HG03378 (cell line): ENCODE measurements at regions not wholly inside any gene's neighbourhood (a gene's known extent, or its start where the extent isn't known, plus 50 kb on each side); places are given as distances from the start of the nearest gene placed in this dataset.

ENCODE experiments used
- ATAC-seq: cut with Tn5 transposase; IDR thresholded peaks from one replicate; pipeline ENCODE4 v1.9.1; 2021; ENCODE audit warnings: mild to moderate bottlenecking, moderate library complexity; ENCODE audit not compliant: unreplicated experiment

DNA sequence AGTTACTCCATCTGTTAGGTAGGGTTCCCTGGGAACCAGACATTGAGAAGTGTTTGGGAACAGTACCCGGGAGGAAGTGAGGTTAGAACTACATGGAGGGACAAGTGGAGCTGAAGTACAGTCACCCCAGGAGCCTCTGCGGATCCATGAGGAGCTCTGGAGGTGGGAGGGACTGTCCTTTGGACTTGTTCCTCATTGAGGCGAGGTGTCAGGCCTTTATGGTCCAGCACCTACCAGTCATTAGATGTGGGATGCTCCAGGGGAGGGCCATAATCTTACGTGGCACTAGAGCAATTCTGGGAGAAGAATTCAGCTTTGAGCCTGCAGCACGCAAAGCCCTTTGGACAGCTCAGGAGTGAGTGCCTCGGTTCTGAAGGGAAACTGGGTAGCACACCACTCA, 142.8 kb downstream of the DACT1 start:
- no peak for ATAC-seq

DNA sequence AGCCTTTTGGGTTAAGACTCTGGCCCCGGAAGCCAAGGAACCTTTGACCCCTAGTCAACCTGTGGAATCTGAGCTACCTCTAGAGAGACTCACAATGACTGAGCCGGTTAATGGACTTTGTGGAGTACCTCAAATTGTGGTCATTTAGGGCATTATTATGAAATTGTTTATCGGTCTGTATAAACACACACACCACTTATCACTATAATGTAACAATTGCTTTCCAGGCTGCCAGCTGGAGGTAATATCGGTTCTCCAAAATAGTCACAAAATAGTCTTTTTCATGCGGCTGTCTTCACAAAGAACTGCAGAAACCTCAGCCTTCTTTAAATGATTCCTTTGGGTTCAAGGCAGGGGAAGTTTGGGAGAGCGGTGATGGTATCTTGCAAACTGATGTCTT, 144.2 kb downstream of the DACT1 start:
- no peak for ATAC-seq

DNA sequence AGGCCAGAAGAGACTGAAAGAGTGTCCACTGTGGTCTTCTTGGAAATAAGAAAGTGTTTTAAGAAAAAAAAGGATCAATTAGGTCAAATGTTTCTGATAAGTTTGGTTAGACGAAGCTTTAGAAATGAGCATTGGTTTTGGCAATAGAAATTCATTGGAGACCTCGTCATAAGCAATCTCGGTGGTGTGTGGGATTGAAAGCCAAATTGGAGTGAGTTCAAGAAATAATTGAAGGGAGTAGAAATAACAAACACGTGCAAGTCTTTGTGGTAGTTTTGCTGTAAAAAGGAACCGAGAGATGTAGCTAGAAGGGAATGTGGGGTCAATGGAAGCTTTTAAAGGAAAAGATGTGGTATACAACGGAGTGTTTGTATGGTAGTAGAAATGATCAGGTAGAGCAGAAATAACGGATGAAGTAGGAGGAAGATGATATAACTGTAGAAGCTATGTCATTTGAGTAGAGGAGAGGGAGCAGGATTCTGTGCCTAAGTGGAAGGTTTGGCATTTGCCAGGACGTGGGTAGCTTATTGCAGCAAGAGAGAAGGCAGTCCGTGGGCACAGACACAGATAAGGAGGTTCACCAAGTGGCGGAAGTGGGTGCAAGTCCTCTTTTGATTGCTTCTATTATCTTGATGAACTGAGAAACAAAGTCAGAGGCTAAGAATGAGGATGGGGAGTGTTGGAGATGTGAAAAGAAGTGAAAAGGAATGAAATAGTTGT, 146.2 kb downstream of the DACT1 start:
- ATAC-seq = no peak

DNA sequence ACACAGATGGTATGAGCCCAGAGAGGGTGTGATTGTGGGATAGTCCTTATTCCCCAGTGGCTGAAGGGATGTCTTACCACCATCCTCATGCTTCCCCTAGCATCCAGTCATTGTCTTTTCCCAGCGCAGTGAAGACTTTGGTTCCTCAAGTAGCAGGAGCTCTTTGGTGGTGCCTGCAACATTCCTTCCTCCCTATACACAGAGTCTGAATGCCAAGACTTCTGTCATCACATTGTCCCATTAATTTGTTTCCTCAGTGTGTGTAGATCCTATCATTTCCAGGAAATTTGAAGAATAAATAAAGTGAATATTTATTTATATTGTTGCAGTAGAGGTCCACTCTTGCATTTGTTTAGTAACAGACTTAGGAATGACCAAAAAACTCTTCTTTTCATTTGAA, 147.2 kb downstream of the DACT1 start:
- no peak for ATAC-seq

DNA sequence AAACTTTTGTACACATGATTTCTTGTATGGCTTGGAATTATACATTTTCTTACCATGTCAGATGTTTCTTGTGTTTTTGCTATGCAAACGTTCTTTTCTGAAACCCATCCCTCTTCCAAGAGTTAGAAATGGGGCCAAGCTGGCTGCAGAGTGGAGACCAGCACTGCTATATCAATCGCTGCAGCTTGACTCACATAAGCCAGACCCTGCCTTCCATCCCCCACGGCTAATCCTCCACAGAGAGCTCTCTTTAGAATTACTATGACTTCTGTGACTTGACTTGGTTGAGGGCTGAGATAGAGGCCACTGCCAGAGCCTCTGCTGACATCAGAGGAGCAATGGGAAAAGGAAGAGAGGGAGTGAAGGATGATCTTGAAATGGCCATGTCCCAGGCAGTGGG, 147.9 kb downstream of the DACT1 start:
- no peak for ATAC-seq

DNA sequence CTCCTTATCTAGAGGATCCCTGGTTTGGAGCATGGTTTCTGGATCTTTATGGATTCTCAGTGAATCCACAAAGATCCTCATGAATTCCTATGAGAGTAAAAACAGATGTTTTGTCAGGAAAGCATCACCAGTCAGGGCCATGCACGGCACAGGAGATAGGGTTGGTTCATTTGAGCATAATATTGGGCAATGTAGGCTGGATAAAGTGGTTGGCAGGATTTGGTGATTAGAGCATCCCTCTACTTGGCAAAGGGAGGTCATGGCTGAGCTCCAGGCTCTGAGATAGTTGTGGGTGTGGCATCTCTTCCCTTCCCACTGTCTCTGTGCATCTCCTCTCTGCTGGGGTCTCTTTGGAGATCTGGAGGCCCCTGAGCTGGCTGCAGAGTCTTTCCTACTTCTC, 149.8 kb downstream of the DACT1 start:
- ATAC-seq = no peak

DNA sequence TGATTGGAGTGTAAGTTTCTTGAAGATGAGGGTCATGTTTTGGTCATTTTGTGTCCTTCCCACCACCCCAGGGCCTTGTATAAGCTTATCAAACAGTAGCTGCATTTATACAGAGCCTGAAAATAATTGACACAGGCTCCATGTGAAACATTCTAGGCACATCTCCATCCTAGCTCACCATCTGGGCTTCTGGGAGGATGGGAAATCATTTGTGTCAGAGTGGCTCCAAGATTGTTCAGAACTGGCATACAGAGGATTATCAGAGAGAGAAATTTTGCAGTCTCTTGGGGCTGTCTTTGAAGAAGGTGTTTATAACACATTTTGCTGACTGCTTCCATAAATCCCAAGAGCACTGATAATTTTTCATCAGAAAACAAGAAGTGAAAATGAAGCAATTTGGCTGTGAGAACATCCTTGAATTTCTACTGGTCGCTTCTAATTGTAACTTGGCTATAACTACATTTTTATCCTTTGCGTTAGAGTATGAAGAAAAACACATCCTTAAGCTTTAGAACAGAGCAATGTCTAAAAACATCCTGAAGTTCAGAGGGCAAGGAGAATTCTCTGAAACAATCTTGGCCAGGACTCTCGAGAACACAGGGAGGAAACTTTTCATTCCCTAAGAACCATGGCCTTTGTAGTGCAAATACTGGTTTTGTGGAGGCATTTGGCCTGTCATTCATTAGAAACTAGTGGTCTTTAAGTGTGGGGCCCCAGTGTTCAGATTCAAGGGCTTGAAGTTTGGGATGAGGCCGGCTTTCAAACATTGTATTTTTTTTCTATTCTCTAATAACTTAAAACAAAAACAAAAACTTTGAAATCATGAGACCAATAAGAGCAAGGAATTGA, 151.1 kb downstream of the DACT1 start:
- no peak for ATAC-seq

DNA sequence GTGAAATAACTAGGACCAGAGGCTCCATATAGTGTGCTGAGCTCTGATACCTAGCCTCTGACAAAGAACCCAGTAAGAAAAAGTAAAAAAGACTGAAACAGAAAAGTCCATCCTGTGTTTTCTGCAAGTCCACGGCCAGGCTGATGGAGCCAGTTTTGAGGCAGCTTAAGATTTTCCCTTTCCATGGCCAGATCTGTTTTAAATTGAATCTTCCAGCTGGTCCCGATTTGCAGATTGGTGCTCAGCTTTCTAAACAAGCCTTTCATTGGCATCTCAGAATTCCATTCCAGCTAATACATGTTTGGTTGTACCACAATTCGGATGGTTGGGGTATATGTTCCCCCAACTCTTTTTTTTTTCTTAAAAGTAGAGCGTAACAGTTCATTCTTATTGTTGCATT, 152.0 kb downstream of the DACT1 start:
- no peak for ATAC-seq

DNA sequence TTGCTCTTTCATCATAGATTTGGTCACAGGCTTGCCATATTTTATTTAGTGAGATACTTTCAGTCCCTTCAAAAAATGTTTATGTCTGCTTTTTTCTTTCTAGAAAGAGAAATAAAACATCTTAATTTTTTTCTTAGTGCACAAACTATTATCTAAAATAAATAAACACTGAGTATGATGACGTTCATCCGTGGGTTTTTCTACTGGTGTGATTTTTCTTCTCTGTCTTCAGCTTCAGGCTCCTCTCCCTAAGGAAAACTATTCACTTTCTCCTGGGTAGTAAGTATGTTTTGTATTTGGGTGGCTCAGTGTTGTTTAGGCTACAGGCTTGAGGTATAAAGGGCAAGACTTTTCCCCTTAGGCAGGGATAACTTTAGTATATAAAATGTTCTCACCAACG, 154.7 kb downstream of the DACT1 start:
- ATAC-seq = no peak

DNA sequence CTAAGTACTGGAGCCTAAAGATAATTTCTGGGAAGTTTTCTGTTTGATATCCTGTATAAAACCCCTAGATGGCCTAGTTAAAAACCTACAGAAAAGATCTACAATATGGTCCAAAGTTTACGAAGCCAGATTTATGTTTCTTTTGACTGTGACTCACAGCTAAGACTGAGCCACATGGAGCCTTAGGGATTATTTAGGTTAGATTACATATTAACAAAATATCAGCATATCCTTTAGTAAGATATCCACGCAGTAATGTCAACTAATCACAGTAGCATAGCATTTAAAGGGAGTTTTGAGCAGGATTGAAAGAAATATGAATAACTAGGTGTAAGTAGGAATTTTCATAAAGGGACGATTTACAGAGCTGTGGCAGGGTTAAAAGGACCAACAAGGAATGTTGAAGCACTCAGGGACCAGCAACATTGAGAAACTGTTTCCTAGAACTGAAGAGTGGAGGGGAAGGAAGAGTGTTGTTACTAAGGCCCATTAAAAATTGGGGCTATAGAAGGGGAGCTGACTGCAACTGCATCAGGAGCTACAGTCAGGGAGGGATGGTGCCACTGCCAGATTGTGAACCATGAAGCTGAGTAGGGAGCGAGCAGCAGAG, 155.5 kb downstream of the DACT1 start:
- ATAC-seq = no peak

DNA sequence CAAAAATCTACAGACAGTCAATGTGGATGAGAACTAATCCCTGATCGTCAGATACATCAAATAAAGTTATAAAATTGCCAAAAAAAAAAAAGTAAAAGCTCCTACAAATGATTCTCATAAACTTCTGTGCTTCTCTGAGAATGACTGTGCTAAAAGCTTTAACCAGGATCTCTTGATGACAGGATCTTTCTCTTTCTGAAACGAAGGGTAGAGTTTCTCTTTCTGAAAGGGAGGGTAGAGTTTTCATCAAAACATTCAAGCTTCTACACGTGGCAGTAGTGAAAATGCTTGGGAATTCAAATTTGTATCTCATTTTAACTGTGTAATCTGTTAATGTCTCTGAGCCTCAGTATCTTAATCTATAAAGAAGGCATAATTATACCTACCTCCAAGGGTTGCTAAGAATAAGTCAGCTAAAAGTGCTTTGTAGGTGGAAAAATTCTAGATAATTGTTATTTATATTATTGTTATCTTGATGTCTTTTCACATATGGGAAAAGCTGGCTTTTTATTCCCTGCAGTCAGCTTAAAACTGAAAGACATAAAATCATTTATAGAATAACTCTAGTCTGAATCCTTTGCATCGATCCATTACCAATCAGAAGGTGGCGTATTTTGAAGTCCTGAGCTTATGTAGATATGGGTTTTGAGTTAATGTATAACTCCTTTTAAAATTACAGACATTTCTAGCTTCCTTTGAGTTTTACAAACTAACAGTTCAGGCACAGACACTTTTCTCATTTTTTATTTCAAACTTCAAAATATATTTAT, 157.4 kb downstream of the DACT1 start:
- no peak for ATAC-seq

DNA sequence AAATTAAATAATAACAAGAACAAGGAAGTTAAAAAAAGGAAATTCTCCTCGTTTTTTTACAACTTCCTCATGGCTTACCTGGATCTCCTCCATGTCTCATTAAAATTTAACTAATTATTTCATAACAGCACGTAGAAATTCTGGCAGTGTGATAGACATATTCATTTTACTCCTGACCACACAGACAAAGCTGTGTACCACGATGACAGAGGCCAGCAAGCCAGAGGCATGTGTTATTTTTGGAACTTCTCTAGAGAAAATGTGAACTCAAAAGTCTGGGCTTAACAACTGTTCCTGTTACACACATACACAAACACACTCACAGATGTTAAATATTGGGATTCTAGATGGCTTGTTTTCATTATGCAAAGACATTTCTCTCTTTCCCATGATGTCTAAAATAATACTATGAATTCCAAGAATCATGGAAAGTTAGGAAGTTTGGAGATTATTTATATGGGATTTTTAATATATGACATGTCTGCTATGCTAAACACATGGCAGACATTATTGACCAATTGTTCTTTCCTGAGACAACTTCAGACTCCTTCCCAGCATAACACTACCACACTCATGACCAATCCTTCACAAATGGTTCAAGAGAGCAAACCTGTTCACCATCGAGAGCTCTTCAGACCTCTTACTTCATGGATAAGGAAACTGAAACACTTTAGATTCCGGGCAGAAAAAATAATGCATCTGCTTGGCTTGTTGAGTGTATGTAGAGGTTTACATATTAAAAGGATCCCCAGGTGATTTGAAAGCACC, 158.7 kb downstream of the DACT1 start:
- ATAC-seq = no peak

DNA sequence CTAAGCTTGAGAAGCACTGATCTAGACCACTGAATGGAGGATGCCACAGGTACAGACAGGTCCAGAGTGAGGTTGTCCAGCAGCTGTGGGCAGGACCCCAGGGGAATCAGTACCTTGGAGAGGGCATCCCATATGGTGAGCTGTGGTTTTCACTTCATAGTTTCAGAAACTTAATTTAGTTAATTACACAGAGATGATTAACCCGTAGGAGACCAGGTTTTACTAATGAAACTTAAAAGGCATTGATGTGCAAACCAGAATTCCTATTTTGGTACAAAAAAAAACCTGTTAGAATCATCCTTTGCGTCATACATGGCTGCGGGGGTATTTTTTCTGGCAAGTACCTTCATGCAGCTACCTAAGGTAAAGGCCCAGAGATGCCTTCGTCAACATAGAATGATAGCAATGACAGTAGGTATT, 159.3 kb downstream of the DACT1 start:
- peak; percentile 90 for ATAC-seq

DNA sequence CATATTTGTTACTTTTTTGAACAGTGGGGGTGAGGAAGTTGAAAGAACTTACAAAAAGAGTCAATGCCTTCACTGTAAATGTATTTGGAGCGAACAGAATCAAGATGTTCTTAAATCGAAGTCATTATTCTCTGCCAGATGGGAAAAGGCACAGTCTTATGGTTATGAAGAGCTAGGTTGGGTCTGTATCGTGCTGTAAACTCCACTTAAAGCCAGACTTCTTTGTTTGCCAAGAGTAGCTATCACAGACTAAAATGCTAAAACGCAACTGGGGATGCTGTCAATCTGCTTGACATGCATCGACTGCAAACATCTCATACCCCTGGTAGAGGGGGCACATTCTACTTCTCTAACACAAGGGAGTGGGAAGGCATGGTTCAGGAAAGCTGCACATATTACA, 160.4 kb downstream of the DACT1 start:
- no peak for ATAC-seq

DNA sequence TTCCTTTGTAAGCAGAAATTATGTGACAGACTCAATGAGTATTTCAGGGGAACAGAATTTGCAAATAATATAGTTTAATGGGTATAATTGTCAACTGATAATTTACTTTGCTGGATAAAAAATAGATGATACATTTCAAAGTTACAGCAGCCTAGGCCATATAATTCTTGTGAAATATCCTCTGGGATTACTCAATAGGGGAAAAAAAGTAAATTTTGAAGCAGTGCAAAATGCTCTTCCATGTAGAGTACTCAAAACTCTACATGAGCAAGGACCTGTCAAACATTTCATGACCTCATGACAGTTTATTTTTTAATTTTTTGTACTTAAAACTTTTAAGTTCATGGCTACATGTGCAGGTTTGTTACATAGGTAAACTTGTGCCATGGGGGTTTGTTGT, 163.3 kb downstream of the DACT1 start:
- no peak for ATAC-seq

DNA sequence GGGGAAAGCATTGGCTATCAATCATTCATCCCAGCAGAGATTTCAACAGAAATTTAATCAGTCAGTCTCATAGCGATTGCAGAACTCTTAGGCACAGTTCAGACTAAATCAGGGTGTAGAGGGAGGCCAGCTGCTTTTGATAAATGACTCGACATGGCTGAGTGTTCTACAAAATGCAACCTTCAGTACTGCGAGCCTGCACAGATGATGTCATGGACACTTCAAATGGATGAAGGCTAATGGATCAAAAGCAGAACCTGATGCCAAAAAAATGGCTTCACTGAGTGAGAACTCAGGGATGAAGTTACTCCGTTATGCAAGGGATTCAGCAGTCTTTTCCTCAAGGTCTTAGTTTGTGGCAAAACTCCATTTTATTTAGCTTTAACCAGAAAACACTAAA, 167.3 kb downstream of the DACT1 start:
- ATAC-seq = no peak

DNA sequence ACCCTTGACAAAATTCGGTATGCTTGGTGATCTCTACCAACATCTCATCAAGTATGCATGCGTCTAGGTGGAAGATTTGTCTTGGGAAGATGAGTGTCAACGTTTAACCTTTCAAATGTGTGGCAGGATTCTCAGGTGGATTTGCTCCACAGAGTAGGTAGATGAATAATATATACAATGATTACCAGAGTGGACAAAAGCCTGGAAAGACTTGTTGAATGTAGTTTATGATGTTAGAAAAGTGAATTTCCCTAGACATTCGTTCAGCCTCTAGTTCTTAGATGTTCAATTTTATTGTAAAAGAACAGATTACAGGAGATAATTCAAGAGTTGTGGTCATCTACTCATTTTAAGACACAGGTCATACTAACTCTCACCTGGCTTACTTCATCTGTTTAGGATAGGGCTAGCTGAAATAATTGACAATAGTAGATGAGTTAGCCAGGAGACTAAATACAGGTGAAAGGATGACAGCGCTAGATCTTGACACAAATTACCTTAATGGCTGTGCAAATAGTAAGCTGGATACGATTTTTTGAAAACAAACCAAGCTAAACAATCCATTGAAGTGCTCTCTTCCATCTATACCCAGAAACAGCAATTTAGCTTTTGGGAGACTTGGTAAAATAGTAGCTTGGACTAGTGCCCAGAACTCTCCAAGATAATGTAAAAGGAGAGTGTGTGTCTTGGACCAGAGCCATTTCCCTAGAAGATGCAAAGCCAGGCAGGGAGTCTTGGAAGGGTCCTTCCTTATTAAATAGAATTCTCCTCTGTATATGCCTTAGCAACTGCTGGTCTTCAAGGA, 168.0 kb downstream of the DACT1 start:
- no peak for ATAC-seq

DNA sequence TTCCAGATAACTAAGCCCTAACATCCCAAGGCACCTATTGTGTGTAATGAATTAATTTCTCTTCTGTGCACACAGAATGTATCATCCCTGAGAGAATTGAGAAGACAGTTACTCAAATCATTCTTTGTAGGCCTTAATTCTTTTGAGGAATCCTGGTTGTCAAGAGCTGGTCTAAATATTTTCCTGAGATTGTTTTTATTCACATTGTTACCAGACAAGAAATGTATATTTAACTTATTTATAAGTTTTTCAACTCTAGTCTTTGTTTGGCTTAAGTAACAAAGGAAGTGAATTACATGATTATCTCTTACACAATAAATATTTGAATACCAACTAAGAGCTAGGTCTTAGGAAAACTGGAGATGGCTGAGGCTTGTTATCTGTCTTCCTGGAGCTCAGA, 169.4 kb downstream of the DACT1 start:
- ATAC-seq = no peak

DNA sequence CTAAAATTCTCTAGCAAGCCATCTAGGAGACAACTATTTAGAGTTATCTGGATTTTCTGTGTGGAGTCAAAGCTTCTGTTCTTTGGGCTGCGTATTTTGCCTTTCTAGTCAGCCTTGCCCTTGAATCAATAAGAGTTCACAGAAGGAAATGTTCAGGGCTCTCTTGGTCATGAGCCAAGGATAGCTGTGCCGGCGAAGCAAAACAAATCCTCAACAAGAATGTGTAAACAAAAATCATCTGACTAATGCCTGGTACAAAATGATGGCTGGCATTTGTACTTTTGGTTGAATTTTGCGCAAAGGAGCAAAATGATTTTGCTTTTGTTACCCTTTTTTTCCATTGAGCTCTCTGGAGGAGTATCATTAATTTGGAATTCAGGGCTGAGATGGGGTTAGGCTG, 171.1 kb downstream of the DACT1 start:
- ATAC-seq = no peak

DNA sequence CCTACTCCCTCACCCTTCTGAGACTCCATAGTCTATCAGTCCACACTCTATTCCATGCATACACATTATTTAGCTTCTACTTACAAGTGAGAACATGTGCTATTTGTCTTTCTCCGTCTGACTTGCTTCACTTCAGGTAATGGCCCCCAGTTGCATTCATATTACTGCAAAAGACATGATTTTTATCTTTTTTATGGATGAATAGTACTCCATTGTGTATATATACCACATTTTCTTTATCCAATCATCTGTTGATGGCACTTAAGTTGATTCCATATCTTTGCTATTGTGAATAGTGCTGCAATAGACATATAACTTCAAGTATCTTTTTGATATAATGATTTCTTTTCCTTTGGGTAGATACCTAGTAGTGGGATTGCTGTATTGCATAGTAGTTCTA, 171.8 kb downstream of the DACT1 start:
- ATAC-seq = no peak
